Pancreas (tissue), 10 donors: ENCODE measurements at regions not wholly inside any gene's neighbourhood (a gene's known extent, or its start where the extent isn't known, plus 50 kb on each side); places are given as distances from the start of the nearest gene placed in this dataset.

Experiments
- ATAC-seq, 4 donors: fragments of 200-7000 bp; cut with Tn5 transposase; one replicate each; pipeline versions ENCODE4 v1.8.0 to v1.9.1; 2020; ENCODE audit warnings: mild to moderate bottlenecking in 4 of 4, moderate library complexity in 4 of 4
- DNase-seq, 6 donors: peaks; one replicate each; pipeline ENCODE4 v3.0.0-alpha.2; 2020
- FAIRE-seq: peaks from 2 replicates; lab custom pipeline; 2012; peaks lifted over from hg19 to GRCh38; lab: Jason Lieb, UNC
- H3K27ac ChIP-seq, 4 donors: fragments of 200-600 bp; sonication (generic); 1 replicate in 3 of 4; 2 replicates in 1 of 4; pipeline versions ENCODE4 v1.5.0 to v1.8.0; 2020
- H3K27me3 ChIP-seq, 4 donors: fragments of 200-600 bp; one replicate each; pipeline ENCODE4 v1.8.0; 2021
- H3K36me3 ChIP-seq, 3 donors: fragments of 200-600 bp; sonication (generic) in 1 of 3; one replicate each; pipeline versions ENCODE4 v1.5.0 to v1.8.0; 2020 to 2021
- H3K4me1 ChIP-seq, 3 donors: fragments of 200-600 bp; one replicate each; pipeline ENCODE4 v1.8.0; 2021
- H3K4me3 ChIP-seq, 4 donors: fragments of 200-600 bp; sonication (generic) in 2 of 4; one replicate each; pipeline versions ENCODE4 v1.5.0 to v1.8.0; 2020 to 2021
- H3K9me3 ChIP-seq, 4 donors: fragments of 200-600 bp; one replicate each; pipeline ENCODE4 v1.8.0; 2021
- CTCF ChIP-seq, 4 donors: fragments of 200-600 bp; sonication (generic) in 3 of 4; IDR thresholded peaks; one replicate each; pipeline versions ENCODE4 v1.5.0 to v1.8.0; 2021; ENCODE audit warnings: antibody characterized with exemption in 4 of 4
- WGBS, 2 donors: extraction: QIAGEN DNeasy Blood & Tissue Kit; methylation state at CpG; one replicate each; pipeline ENCODE4 v1.1.7; 2013; 5-methylcytosine and 5-hydroxymethylcytosine counted together
- intact Hi-C, 3 donors: fragments of 100-400 bp; cut with DNase I; formaldehyde crosslinking; loops; one replicate each; pipeline versions ENCODE4 v1.11.1 to v1.14.2; 2022
- donor health status: healthy with polysubstance abuse.
- donor health status: DM: no; HTN: no; CAD: no; lungs with moderate emphysema.
- donor health status: DM: no; HTN: no; CAD: no.
- donor health status: control.
- donor health status: control.
- donor health status: Bipolar disorder and iron deficiency.
- donor health status: DM: yes; HTN: yes; CAD: no.
- donor health status: DM: no; HTN: no; CAD: no.
- donor health status: DM: no; HTN: no; CAD: no.
- donor health status: DM: yes; HTN: yes; CAD: no.

- H3K4me1 ChIP-seq, result no peaks in the 10 kb centered on the region
- no peak for FAIRE-seq
- no peaks in the 10 kb centered on the region for H3K27me3 ChIP-seq
- TF ChIP-seq CTCF (IDR thresholded peaks at IDR 0.05), result no peak
- no peaks in the 10 kb centered on the region for H3K36me3 ChIP-seq
- H3K4me3 ChIP-seq, result no peak overlapping the region
- no peak for DNase-seq
- no peak for ATAC-seq
- WGBS, 2 donors, result 72 to 80% methylated on average over 4 of the region's 4 CpGs
- intact Hi-C loops, result no loop called here
- no peak overlapping the region for H3K27ac ChIP-seq
- no peaks in the 10 kb centered on the region for H3K9me3 ChIP-seq
Measured at GRCh38 chr19:28044477-28044876, 1168.5 kb downstream of the UQCRFS1 start.

GRCh38 chr19:28042516-28042915, 1170.4 kb downstream of the UQCRFS1 start:
- 37 to 59% methylated on average over 4 of the region's 4 CpGs for WGBS, 2 donors
- no peak for DNase-seq
- no peaks in the 10 kb centered on the region for H3K27me3 ChIP-seq

GRCh38 chr19:28039677-28040381, 1173.1 kb downstream of the UQCRFS1 start:
- Histone ChIP-seq H3K27ac (no peak overlapping the region), H3K9me3 (no peaks in the 10 kb centered on the region), H3K4me3 (no peak overlapping the region), H3K27me3 (no peaks in the 10 kb centered on the region), H3K36me3 (no peaks in the 10 kb centered on the region), H3K4me1 (no peaks in the 10 kb centered on the region)
- FAIRE-seq (no peak), DNase-seq (peak in 3 of 6 donors; percentile 30 to 67 (median 39)), ATAC-seq (peak; percentile 37 to 78 (median 51))
- no peak for TF ChIP-seq CTCF (IDR thresholded peaks at IDR 0.05)
- intact Hi-C loops, result no loop called here
- 50 to 72% methylated on average over 4 of the region's 4 CpGs for WGBS, 2 donors

More at GRCh38 chr19:28042516-28042915, 1170.4 kb downstream of the UQCRFS1 start:
- H3K4me1 ChIP-seq, result no peaks in the 10 kb centered on the region
- H3K4me3 ChIP-seq, result no peak overlapping the region
- intact Hi-C loops, result no loop called here
- H3K36me3 ChIP-seq, result no peaks in the 10 kb centered on the region
- no peak for TF ChIP-seq CTCF (IDR thresholded peaks at IDR 0.05)
- no peak overlapping the region for H3K27ac ChIP-seq
- ATAC-seq (no peak), FAIRE-seq (no peak)
- H3K9me3 ChIP-seq, result no peaks in the 10 kb centered on the region

DNA sequence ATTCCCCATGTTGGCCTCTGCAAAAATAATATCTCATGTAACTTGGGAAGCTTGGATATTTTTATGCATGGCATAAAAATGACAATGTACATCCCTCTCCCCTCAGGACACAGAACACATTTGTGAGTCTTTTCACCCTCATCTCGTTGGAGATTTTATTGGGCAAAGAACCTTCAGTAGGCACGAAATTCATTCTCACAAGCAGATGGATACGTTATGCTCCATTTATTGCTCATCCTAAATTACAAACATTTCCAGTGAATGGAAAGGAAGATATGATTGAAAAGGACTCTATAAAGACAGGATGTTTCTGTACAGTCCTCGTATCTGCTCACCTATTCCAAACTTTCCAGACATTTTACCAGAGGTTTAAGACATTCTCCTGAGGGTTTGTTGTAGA, 1175.8 kb downstream of the UQCRFS1 start:
- intact Hi-C loops, result no loop called here
- Histone ChIP-seq H3K36me3 (no peaks in the 10 kb centered on the region), H3K4me3 (no peak overlapping the region), H3K4me1 (no peaks in the 10 kb centered on the region), H3K27ac (no peak overlapping the region), H3K27me3 (no peaks in the 10 kb centered on the region), H3K9me3 (no peaks in the 10 kb centered on the region)
- no peak for DNase-seq
- no peak for TF ChIP-seq CTCF (IDR thresholded peaks at IDR 0.05)
- WGBS, 2 donors, result 39 to 45% methylated on average over 4 of the region's 4 CpGs
- no peak for FAIRE-seq
- ATAC-seq, result no peak

GRCh38 chr19:28036486-28036885, 1176.5 kb downstream of the UQCRFS1 start:
- ATAC-seq (no peak), FAIRE-seq (no peak), DNase-seq (no peak)
- intact Hi-C loops, result no loop called here
- no peak for TF ChIP-seq CTCF (IDR thresholded peaks at IDR 0.05)
- H3K27me3 ChIP-seq, result no peaks in the 10 kb centered on the region
- H3K27ac ChIP-seq, result no peak overlapping the region
- no peaks in the 10 kb centered on the region for H3K36me3 ChIP-seq
- H3K4me3 ChIP-seq, result no peak overlapping the region
- 76% methylated on average over 1 of the region's 1 CpG for WGBS, 2 donors
- no peaks in the 10 kb centered on the region for H3K4me1 ChIP-seq
- H3K9me3 ChIP-seq, result no peaks in the 10 kb centered on the region
